HG03469 (cell line): ENCODE measurements at regions not wholly inside any gene's neighbourhood (a gene's known extent, or its start where the extent isn't known, plus 50 kb on each side); places are given as distances from the start of the nearest gene placed in this dataset.

Experiments used
- ATAC-seq: cut with Tn5 transposase; IDR thresholded peaks from one replicate; pipeline ENCODE4 v1.9.1; 2021; ENCODE audit warnings: mild to moderate bottlenecking, moderate library complexity, moderate number of reproducible peaks; ENCODE audit not compliant: unreplicated experiment

DNA sequence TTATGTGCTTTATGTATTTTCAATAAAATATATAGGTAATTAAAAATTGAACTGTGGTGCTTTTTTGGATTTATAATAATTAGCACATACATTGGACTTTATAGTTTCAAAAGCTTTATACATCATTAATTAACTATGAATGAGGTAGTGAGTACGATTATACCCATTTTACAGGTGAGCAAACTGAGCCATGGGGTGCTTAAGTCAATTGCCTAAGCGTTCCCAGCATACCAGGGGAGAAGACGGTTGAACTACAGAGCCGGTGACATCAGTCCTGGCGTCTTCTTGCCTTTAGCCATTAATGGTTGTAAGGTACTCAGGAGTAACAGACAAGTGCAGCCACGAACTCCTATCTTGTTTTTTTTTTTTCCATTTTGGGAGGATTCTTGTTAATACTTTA is 172.8 kb downstream of the GATA3 start:
- no peak for ATAC-seq

DNA sequence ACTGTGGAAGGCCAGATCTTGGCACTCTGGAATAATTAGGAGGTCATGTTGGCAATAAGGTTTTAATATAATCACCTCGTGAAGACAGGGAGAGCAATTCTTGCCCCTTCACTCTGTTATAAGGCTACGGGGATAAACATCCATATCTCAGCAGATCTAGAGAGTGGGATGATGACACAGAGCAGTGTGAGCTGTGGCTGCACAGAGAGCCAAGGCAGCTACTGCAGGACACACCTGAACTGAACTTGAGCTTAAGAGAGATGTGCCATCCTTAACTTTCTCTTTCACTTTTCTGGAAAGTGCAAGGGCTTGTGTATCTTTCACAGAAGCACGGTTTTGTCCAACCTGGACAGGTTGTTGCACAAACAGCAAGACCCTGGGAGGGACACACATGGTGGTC is 174.7 kb downstream of the GATA3 start:
- ATAC-seq, result no peak

DNA sequence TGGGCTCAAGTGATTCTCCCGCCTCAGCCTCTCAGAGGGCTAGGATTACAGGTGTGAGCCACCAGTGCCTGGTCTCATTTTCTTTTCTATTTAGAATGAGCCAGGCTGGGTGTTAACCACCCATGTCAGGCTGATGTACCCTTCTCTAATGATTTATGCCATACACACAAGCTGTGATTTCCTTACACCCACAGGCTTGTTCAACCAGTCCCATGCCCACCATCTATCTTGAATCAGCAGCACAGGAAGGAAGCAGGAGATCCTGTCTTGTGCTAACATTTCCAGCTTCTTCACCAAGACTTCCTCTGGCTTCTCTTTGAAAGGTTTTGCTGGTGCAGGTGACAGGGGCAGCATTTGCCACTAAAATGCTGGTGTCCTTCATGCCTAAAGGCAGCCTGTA is 176.4 kb downstream of the GATA3 start:
- no peak for ATAC-seq

DNA sequence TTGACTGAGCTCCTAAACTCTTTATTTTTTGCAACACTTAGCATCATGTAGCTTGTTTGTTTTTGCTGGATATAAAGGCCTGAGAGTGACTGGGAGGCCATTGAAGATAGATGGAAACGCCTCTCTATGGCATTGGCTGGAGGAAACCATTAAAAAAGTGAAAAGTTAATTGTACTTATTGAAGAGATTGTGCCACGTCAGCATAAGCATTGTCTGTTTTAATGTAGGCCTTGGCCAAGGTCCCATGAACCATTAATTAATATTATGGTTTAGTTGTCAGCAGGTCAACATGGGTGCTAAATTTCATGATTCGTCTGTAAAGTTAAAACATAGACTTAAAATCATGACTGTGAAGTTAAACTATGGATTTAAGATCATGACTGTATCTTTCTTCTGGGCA is 178.6 kb downstream of the GATA3 start:
- no peak for ATAC-seq

DNA sequence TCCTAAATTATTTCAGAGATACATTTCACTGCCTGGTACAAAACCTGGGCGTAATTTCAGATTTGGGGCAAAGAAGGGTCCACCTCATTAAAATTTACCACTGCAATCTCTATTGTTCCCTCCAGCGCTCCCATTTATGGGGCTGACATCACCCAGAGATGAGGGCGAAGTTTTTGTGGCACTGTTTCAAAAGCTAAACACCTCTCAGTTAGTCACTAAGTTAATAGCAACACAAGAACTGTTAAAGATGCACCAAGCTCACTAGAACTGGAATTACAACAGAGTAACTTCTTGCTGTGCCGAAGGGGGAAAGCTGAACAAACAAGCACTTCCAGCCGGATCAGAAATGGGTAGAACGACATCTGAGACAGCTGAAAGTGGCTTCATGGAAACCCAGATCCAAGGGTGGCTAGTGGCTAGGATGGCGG is 179.4 kb downstream of the GATA3 start:
- no peak for ATAC-seq

DNA sequence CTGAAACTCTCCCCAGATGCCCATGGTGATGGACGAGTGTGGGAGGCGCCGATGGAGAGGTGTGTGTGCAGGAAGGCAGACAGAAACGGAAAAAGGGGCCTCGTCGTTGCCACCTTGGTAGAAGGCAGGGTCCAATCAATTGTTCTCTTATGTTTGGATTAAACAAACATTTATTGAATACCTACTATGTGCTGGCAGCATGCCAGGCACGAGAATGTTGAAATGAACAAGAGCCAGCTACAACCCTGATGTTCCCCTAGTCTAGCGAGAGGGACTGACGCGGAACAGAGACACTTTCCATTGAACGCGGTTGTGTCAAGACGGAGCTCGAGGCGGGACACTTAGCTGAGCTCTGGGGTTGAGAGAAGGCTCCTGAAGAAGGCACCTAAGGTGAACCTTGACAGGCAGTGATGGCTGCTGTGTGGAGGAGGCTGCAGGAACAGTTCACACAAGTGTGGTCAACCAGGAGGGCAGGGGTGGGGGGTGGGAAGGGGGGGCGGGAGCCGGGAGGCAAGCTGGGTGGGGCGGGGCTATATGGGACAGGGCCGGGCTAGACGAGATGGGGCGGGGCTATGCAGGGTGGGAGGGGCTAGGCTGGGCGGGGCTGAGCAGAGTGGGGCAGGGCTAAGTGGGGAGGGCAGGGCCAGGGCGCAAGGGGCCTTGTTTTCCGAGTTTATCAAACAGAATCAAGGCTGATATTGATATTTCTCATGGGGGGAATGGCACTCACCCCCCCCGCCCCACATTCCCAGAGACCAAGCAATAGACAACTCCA is 181.0 kb downstream of the GATA3 start:
- ATAC-seq, result no peak

DNA sequence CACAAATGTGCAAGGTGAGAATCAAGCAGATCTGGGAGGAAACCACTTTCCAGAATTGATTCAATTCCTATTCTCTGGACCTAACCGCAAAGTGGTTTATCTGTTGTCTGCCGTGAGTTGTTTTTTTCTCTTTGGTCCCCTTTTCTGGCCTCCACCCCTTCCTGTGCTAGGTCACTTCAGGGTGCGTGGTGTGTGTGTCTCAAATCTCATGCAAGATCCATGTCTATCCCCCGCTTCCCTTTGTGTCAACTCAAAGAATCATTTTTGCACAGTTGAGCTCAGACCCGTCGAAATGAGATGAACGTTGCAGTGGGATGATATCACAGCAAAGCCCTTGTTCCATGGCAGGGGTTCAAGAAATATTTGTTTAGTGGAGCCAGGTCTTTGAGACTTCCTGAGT is 184.5 kb downstream of the GATA3 start:
- ATAC-seq, result no peak

DNA sequence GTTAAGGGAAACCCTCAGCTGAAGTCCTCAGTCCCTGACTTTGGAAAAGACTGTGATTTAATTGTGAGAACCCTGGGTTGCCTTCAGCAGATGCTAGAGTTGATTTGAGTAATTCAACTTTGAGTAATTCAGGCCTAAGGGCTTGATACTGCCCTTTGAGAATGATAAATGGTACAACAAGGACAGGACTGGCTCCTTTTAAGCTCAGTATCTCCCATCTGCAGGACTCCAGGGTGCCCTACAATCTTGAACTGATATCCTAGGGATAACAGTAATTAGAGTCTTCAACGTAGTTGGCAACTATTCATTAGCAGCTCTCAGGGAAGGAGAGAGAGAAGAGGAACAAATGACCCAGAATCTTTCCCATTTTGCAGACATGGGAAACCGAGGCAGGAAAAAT is 186.4 kb downstream of the GATA3 start:
- no peak for ATAC-seq

DNA sequence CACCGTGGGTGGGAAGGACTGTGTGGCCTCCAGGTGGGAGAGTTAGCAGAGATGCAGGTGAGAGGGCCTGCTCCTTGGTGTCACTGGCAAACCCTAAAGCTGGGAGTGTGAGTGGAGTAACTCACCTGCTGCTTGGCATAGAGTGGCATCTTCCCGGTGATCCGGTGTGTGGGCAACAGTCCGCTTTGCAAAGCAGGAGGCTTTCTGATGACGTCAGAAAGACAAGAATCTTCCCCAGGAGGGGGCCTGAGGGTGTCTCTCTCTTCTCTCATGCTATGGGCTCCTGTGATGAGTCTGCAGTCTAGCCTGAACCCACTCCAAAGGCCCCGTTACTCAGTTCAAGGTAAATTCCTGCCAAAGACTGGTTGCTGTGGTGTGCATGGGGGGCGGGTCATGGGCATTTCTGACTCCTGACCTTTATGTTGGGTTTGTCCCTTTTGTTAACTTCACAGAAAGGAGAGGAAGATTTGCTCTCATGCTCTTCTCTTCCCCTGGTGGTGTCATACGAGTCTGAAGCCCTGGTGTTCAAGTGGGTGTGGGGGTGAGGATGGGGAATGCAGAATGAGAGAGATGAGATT is 187.9 kb downstream of the GATA3 start:
- ATAC-seq, result no peak

DNA sequence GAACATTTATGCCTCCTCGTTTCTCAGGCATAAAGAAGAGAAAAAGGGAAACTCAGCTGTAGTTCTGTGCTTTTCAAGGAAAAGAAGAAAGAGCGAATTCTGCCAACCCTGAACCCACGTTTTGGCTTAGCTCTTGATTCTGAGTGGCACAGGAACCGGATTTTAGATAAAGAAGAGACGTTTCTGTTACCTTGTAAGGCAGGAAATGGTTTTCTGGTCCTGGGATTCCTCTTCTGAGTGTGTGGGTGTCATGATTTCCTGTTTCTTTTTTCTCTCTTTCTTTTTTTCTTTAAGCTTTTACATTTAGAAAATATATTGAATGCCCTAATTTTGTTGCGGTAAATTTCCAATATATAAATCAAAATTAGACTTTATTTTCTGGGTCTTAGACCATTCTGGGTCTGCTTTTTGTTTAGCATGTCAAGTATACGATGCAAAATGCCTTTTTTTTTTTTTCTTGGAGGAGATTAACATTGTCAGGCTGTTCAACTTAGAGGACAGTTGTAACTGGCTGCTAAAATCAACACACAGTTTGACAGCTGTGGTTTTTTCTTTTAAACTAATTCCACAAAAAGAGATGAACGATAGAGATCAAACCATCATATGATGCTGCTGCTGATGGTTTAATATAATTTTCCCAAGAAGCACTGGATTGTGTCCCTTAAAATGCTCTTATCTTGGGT is 190.8 kb downstream of the GATA3 start:
- ATAC-seq, result no peak

DNA sequence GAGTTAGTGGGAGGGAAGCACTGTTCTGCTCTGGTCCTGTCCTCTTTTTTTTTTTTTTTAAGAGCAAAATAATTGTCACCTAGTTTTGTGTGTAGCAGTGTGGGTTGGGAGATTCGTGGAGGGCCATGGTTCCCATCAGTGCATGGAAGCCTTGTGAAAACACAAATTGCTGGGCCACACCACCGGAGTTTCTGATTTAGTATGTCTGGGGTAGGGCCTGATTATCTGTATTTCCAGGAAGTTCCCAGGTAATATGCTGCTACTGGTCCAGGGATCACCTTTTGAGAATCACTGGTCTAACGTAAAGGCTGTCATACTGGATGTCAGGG is 191.3 kb downstream of the GATA3 start:
- no peak for ATAC-seq

DNA sequence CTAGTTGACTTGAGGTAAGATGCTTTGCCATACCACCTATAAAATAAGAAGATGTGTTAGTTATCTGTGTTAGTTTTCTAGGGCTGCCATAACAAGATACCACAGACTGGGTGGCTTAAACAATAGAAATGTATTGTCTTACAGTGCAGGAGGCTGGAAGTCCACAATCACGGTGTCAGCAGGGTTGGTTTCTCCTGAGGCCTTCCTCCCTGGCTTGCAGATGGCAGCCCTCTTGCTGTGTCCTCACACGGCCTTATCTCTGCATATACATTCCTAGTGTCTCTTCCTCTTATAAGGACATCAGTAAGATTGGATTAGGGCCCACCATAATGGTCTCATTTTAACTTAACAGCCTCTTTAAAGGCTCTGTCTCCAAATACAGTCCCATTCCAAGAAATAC is 192.1 kb downstream of the GATA3 start:
- no peak for ATAC-seq

DNA sequence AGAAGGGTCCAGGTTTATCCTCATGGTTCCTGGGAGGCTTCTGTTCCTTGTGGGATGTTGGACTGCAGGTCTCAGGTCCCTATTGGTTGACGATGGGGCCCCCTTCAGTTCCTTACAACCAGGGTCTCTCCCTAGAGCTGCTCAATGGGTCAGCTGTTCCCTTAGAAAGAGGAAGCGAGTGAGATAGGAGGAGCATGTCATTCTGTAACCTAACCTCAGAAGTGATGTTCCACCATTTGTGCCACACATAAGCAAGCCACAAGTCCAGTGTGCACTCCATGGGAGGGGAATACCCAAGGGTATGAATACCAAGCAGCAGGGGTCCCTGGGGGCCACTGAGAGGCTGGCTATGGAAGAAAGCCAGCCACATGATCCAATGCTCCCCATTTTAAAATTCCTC is 192.7 kb downstream of the GATA3 start:
- ATAC-seq, result no peak

DNA sequence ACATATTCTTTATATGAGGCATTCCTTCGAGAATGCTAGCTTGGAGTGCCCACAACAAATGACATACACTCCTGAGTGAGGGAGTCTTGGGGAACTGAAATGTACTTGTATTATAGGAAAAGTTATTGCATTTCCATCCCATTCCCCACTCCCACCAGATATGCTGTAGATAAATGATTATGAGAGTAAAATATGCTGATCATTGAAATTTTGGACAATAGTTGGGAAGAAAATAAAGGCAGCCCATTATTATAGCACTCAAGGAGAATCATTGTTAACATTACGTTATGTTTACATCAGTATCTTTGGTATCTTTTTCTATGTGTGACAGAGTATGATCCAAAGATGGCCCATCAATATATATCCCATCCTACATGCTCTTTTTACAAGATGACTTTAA is 194.4 kb downstream of the GATA3 start:
- no peak for ATAC-seq

DNA sequence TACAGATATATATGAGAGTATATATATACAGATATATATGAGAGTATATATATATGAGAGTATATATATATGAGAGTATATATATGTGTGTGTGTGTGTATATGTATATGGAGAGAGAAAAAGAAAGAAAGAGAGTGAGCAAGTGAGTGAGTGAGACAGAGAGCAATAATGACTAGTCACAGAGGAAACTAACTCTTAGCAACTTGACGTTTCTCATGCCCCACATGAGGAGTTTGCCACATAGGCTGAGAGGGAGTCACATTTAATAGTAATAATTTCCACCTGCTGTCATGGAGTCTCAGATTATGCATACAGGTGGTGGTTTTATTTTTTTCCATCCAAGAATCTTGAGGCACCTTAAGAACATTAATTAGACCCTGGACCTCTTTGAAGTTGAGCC is 199.9 kb downstream of the GATA3 start:
- ATAC-seq, result no peak

DNA sequence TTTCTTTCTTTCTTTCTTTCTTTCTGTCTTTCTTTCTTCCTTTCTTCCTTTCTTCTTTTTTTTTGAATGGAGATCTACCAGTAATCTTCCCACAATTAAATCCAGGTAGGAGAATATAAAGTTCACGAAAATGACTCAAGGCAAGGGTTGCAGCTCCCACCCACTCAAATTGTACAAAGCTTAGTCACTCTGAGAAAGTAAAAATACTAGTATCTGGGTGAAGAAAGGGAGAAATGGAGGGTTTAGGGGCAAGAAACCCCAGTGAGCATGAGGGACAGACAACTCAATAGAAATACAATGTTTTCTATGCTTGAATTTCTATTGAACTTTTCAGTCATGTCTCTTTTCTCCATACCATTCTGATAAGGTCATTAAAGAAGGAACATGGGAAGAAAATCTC is 200.8 kb downstream of the GATA3 start:
- ATAC-seq, result no peak

DNA sequence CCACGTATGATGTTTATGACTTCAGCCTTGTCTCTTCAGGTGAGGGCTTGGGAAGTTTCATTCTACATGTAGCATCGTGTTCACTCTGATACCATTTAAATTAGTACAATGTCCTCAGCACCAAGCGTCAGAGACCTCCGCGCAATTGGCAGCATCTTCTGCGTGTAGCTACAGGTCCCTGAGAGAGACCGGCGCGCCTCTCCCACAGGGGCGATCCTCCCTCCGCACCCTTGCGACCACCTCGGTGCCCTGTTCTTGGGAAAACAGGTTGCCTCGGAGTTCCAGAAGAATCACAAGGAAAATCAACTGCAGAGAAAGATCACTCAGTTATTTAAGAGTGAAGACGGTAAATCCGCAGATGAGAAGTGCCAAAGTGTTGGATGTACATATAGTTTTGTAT is 206.2 kb downstream of the GATA3 start:
- ATAC-seq, result no peak

DNA sequence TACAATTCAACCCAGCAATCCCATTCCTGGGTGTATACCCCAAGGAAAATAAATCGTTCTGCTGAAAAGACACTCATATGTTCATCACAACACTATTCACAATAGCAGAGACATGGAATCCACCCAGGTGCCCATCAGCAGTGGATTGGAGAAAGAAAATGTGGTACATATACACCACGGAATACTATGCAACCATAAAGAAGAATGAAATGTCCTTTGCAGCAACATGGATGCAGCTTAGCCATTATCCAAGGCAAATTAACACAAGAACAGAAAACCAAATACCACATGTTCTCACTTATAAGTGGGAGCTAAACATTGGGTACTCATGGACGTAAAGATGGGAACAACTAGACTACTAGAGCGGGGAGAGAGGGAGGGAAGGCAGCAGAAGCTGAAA is 207.8 kb downstream of the GATA3 start:
- ATAC-seq, result no peak

DNA sequence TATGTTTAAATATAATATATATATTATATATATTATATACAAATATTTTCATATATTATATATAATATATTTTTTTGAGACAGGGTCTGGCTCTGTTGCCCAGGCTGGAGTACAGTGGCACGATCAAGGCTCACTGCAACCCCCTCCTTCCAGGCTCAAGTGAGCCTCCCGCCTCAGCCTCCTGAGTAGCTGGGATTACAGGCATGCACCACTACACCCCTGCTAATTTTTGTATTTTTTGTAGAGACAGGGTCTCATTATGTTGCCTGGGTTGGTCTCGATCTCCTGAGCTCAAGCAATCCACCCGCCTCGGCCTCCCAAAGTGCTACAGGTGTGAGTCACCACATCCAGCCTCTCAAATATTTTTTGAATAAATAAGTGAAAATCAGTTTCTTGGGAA is 215.5 kb downstream of the GATA3 start:
- no peak for ATAC-seq

DNA sequence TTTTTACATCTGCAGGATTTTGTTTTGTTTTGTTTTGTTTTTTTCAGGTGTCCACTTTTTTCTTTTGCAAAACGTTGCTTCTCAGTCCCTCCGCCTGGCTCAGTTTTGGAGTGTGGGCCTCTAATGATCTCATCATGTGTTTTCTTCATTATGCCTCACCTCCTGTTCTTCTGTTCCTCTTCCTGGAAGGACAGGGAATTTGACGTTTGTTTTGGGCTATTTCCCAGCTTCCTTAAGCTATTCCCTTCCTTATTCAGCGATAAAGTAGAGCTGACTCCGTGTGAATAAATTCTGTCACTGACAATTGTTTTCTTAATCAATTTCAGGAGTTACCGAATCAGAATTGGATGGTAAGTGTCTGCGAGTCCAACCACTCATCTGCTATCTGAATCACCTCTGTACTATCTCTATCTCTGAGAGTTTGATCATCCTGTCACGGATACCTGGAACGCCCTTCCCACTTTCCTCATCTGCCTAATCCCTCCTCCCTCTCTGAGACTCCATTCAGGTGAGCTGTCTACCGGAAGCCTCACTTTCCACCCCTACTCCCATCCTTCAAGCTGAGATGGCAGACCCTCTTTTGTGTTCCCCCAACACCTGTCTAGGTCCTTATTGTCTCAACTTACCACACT is 218.4 kb downstream of the GATA3 start:
- no peak for ATAC-seq

DNA sequence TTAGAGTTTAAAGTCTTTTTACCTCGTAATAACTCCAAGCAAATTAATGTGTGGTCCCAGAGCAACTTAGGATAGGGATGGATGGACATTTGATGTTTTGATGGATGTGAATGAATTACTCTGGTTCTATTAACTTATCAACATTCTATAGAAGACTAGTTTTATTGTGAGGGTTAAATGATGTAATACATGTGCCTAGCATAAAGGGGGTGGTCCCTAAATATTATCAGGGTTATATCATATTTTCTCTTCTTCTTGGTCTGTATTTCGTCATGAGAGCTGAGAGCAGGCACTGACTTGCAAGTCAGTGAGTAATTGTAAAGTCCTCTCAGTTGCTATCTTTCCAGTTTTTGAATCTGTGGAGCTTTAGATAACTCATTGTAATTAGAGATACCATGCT is 219.3 kb downstream of the GATA3 start:
- ATAC-seq, result no peak

DNA sequence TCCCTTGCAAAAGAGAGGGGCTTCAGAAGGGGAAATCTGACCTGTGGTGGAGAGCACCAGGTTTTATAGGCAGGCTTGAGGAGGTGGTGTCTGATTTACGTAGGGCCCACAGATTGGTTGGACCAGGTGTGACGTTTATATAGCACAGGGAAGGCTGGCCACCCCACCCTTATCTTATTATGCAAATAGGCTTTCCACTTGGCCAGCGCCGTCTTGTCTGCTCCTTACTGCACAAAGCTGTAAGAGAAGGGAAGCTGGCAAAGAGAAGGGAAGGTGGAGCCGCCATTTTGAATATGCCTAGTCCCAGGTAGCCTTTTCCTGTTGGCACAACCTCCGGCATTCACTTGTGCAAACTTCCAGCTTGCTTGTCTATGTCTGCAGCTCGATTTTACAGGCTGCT is 221.4 kb downstream of the GATA3 start:
- no peak for ATAC-seq
